OCI-LY1 (cell line): ENCODE measurements at regions not wholly inside any gene's neighbourhood (a gene's known extent, or its start where the extent isn't known, plus 50 kb on each side); places are given as distances from the start of the nearest gene placed in this dataset.

ENCODE experiments used
- CTCF ChIP-seq: fragments of 200-600 bp; sonication (generic), shearing (Covaris generic); IDR thresholded peaks from 2 replicates; pipeline ENCODE4 v1.5.1; 2017; ENCODE audit warnings: mild to moderate bottlenecking, antibody characterized with exemption, low read length, moderate library complexity, mixed read lengths
- EZH2 ChIP-seq: fragments of 200-600 bp; sonication (generic), shearing (Covaris generic); IDR thresholded peaks from 2 replicates; pipeline ENCODE4 v1.8.0; 2017; ENCODE audit warnings: borderline replicate concordance, mixed run types, mild to moderate bottlenecking, antibody characterized with exemption, low read length, moderate library complexity, mixed read lengths

GRCh38 chr17:22506231-22506630, 813.9 kb downstream of the KCNJ18 start:
- TF ChIP-seq CTCF: no peak
- no peak for TF ChIP-seq EZH2
